Ascending aorta (tissue), 2 donors: ENCODE measurements at regions not wholly inside any gene's neighbourhood (a gene's known extent, or its start where the extent isn't known, plus 50 kb on each side); places are given as distances from the start of the nearest gene placed in this dataset.

Experiments
- DNase-seq, 2 donors: peaks; one replicate each; pipeline ENCODE4 v3.0.0-alpha.2; 2019; ENCODE audit warnings: low spot score in 2 of 2
- H3K27ac ChIP-seq, 2 donors: fragments of 200-600 bp; sonication (generic); one replicate each; pipeline ENCODE4 v1.5.1; 2016 to 2017; ENCODE audit warnings: mild to moderate bottlenecking in 1 of 2
- H3K27me3 ChIP-seq: fragments of 200-600 bp; sonication (generic); one replicate; pipeline ENCODE4 v1.5.1; 2017
- H3K36me3 ChIP-seq, 2 donors: fragments of 200-600 bp; sonication (generic); one replicate each; pipeline ENCODE4 v1.5.1; 2016
- H3K4me1 ChIP-seq, 2 donors: fragments of 200-600 bp; sonication (generic); one replicate each; pipeline ENCODE4 v1.5.1; 2016 to 2017; ENCODE audit warnings: mild to moderate bottlenecking in 1 of 2
- H3K4me3 ChIP-seq, 2 donors: fragments of 200-600 bp; sonication (generic); one replicate each; pipeline ENCODE4 v1.5.1; 2016 to 2017; ENCODE audit warnings: mild to moderate bottlenecking in 1 of 2
- H3K9me3 ChIP-seq, 2 donors: fragments of 200-600 bp; sonication (generic); one replicate each; pipeline ENCODE4 v1.5.1; 2016
- intact Hi-C: fragments of 100-400 bp; cut with DNase I; formaldehyde crosslinking; loops from one replicate; pipeline ENCODE4 v1.15.1; 2023
- TF ChIP-seq, protein P1 (sequence below), 3 experiments: fragments of 200-600 bp in 2 of 3; fragments of 450-650 bp in 1 of 3; sonication (generic) in 2 of 3; IDR thresholded peaks; one replicate each; pipeline ENCODE4 v1.5.1; 2016 to 2019; ENCODE audit warnings: antibody characterized with exemption in 3 of 3, mild to moderate bottlenecking in 1 of 3, moderate library complexity in 1 of 3

DNA sequence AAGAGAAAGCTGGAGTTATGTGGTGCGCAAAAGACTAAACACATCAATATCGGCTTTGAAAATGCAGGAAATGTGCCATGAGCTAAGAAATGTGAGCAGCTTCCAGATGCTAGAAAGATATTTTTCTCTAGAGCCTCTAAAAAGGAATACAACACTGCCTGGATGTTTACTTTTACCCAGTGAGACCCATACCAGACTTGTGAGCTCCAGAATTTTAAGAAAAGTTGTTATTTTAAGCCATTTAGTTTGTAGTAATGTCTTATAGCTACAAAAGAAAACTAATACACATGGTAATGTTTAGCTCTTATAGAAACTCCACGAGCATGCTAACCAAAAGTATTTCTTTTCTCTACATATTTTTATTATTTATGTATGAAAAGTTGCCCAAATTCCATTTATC is 1389.4 kb downstream of the C4orf33 start:
- intact Hi-C loops = no loop called here
- no peaks in the 10 kb centered on the region for H3K27me3 ChIP-seq
- H3K9me3 ChIP-seq = no peaks in the 10 kb centered on the region
- no peak overlapping the region for H3K27ac ChIP-seq
- H3K4me1 ChIP-seq = peaks cover 0 to 2% of the 10 kb centered on the region in 2 donors
- H3K4me3 ChIP-seq = no peak overlapping the region
- TF ChIP-seq, protein P1, sequence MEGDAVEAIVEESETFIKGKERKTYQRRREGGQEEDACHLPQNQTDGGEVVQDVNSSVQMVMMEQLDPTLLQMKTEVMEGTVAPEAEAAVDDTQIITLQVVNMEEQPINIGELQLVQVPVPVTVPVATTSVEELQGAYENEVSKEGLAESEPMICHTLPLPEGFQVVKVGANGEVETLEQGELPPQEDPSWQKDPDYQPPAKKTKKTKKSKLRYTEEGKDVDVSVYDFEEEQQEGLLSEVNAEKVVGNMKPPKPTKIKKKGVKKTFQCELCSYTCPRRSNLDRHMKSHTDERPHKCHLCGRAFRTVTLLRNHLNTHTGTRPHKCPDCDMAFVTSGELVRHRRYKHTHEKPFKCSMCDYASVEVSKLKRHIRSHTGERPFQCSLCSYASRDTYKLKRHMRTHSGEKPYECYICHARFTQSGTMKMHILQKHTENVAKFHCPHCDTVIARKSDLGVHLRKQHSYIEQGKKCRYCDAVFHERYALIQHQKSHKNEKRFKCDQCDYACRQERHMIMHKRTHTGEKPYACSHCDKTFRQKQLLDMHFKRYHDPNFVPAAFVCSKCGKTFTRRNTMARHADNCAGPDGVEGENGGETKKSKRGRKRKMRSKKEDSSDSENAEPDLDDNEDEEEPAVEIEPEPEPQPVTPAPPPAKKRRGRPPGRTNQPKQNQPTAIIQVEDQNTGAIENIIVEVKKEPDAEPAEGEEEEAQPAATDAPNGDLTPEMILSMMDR (IDR thresholded peaks at IDR 0.05) = no peak
- H3K36me3 ChIP-seq = no peaks in the 10 kb centered on the region
- DNase-seq = no peak

DNA sequence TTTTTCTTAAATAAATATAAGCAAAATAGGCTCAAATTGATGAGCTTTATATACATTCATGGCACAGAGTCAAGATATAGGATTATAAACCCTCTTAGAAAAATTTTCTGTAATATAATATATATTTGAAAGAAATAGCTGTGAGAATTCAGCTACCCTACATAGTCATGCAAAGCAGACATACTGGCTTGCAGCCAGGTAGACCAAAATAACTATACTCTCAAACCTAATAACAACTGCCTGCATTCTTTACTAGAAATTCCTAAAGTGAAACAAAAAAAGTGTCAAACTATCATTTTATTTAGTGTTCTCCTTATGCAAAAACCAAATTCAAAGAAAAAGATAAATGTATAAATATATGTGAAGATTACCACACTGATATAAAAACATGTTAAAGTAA is 1390.2 kb downstream of the C4orf33 start:
- no peak overlapping the region for H3K27ac ChIP-seq
- no peaks in the 10 kb centered on the region for H3K27me3 ChIP-seq
- H3K4me1 ChIP-seq = peaks cover 0 to 2% of the 10 kb centered on the region in 2 donors
- TF ChIP-seq, protein P1 (IDR thresholded peaks at IDR 0.05) = no peak
- H3K4me3 ChIP-seq = no peak overlapping the region
- H3K36me3 ChIP-seq = no peaks in the 10 kb centered on the region
- no peak for DNase-seq
- intact Hi-C loops = no loop called here
- no peaks in the 10 kb centered on the region for H3K9me3 ChIP-seq

DNA sequence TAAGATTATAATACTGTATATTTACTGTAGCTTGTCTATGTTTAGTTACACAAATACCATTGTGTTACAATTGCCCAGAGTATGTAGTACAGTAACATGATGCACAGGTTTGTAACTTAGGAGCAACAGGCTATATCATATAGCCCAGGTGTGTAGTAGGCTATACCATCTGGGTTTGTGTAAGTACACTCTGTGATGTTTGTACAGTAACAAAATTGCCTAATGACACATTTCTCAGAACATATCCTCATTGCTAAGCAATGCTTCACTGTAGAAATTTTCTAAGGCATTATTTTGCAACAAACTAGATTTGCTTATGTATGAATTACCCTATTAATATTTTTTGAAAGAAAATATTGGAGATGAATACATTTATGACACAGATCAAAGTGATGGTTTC is 1390.9 kb downstream of the C4orf33 start:
- peaks cover 0 to 2% of the 10 kb centered on the region in 2 donors for H3K4me1 ChIP-seq
- TF ChIP-seq, protein P1 (IDR thresholded peaks at IDR 0.05) = no peak
- DNase-seq = no peak
- no peak overlapping the region for H3K4me3 ChIP-seq
- H3K36me3 ChIP-seq = no peaks in the 10 kb centered on the region
- no peaks in the 10 kb centered on the region for H3K9me3 ChIP-seq
- intact Hi-C loops = no loop called here
- no peaks in the 10 kb centered on the region for H3K27me3 ChIP-seq
- H3K27ac ChIP-seq = no peak overlapping the region

DNA sequence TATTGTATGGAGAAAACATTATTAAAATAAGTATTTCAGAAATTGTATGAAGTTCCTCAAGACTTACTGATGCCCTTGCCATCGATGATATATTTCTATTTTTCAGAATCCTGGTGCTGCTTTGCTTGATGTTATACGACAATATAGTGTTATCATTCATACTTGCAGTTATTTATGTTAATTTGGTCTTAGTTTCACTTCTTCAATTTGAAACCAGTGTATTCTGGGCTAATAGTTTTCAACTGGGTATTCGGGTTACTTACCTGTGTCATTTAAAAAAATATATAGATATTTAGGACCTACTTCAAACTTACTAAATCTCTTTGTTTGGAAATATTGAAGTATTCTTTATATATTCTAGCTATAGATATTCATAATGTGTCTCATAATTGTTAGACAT is 1414.7 kb downstream of the C4orf33 start:
- TF ChIP-seq, protein P1 (IDR thresholded peaks at IDR 0.05) = no peak
- H3K4me1 ChIP-seq = no peaks in the 10 kb centered on the region
- intact Hi-C loops = no loop called here
- no peak overlapping the region for H3K4me3 ChIP-seq
- DNase-seq = no peak
- H3K27ac ChIP-seq = no peak overlapping the region
- H3K27me3 ChIP-seq = no peaks in the 10 kb centered on the region
- H3K9me3 ChIP-seq = peaks cover 0 to 3% of the 10 kb centered on the region in 2 donors
- H3K36me3 ChIP-seq = no peaks in the 10 kb centered on the region

DNA sequence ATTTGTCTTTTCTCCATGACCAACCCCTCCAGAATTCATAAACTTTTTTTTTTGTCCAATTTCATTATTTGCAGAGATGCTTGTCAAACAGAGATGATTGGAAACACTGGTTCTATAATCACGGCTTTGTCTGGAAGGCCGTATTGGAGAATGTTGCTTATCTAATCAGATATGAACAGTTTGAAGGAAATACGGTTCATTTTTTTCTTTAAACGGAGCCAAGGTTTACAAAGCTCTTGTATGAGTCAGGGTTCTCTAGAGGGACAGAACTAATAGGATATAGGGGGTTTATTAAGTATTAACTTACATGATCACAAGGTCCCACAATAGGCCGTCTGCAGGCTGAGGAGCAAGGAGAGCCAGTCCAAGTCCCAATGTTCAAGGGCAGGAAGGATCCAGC is 1415.8 kb downstream of the C4orf33 start:
- no peaks in the 10 kb centered on the region for H3K36me3 ChIP-seq
- no peaks in the 10 kb centered on the region for H3K27me3 ChIP-seq
- peaks cover 0 to 3% of the 10 kb centered on the region in 2 donors for H3K9me3 ChIP-seq
- no peak overlapping the region for H3K4me3 ChIP-seq
- no peaks in the 10 kb centered on the region for H3K4me1 ChIP-seq
- intact Hi-C loops = no loop called here
- TF ChIP-seq, protein P1 (IDR thresholded peaks at IDR 0.05) = no peak
- no peak overlapping the region for H3K27ac ChIP-seq
- no peak for DNase-seq

DNA sequence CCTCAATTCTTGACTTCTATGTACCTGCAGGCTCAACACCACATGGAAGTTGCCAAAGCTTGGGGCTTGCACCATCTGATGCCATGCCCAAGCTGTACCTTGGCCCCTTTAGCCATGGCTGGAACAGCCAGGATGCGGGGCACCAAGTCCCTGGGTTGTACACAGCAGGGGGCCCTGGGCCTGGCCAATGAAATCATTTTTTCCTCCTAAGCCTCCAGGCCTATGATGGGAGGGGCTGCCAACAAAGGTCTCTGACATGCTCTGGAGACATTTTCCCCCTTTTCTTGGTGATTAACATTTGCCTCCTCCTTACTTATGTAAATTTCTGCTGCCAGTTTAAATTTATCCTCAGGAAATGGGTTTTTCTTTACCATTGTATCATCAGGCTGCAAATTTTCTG is 1428.1 kb downstream of the C4orf33 start:
- DNase-seq = no peak
- H3K27ac ChIP-seq = no peak overlapping the region
- H3K4me1 ChIP-seq = no peaks in the 10 kb centered on the region
- H3K9me3 ChIP-seq = no peaks in the 10 kb centered on the region
- TF ChIP-seq, protein P1 (IDR thresholded peaks at IDR 0.05) = no peak
- H3K27me3 ChIP-seq = no peaks in the 10 kb centered on the region
- H3K36me3 ChIP-seq = no peaks in the 10 kb centered on the region
- H3K4me3 ChIP-seq = no peak overlapping the region
- intact Hi-C loops = no loop called here
